Neural progenitor cell (in vitro differentiated cells): ENCODE measurements at regions not wholly inside any gene's neighbourhood (a gene's known extent, or its start where the extent isn't known, plus 50 kb on each side); places are given as distances from the start of the nearest gene placed in this dataset.

Experiments used
- DNase-seq: peaks from one replicate; pipeline ENCODE4 v3.0.0-alpha.2; 2016; ENCODE audit warnings: low spot score
- H2AFZ ChIP-seq: fragments of 200-600 bp; sonication (generic); replicated peaks from 2 replicates; pipeline ENCODE4 v1.6.1; 2016; ENCODE audit warnings: antibody characterized with exemption
- H3F3A ChIP-seq: fragments of 200-600 bp; sonication (generic); 2 replicates; pipeline ENCODE4 v1.6.1; 2016; ENCODE audit warnings: antibody characterized with exemption, low read depth
- H3K27ac ChIP-seq: fragments of 200-600 bp; sonication (generic); 2 replicates; pipeline ENCODE4 v1.5.1; 2016; ENCODE audit warnings: mild to moderate bottlenecking
- H3K27me3 ChIP-seq: fragments of 200-600 bp; sonication (generic); 2 replicates; pipeline ENCODE4 v1.6.1; 2016; ENCODE audit warnings: mild to moderate bottlenecking, moderate library complexity
- H3K36me3 ChIP-seq: fragments of 200-600 bp; sonication (generic); 2 replicates; pipeline ENCODE4 v1.5.1; 2016
- H3K4me1 ChIP-seq: fragments of 200-600 bp; sonication (generic); 2 replicates; pipeline ENCODE4 v1.6.1; 2016; ENCODE audit warnings: mixed run types
- H3K4me2 ChIP-seq: fragments of 200-600 bp; sonication (generic); 2 replicates; pipeline ENCODE4 v1.6.1; 2016
- H3K4me3 ChIP-seq: fragments of 200-600 bp; sonication (generic); 2 replicates; pipeline ENCODE4 v1.5.1; 2016
- H3K79me2 ChIP-seq: fragments of 200-600 bp; sonication (generic); 2 replicates; pipeline ENCODE4 v1.6.1; 2016; ENCODE audit warnings: low read depth
- H3K9ac ChIP-seq: fragments of 200-600 bp; sonication (generic); 2 replicates; pipeline ENCODE4 v1.6.1; 2016
- H3K9me3 ChIP-seq: fragments of 200-600 bp; sonication (generic); 2 replicates; pipeline ENCODE4 v1.5.1; 2016; ENCODE audit warnings: low read depth
- H4K20me1 ChIP-seq: fragments of 200-600 bp; sonication (generic); 2 replicates; pipeline ENCODE4 v1.6.1; 2016; ENCODE audit warnings: low read depth
- H3K27ac Mint-ChIP-seq: 3 replicates; pipeline ENCODE4 v1.8.0; 2021; ENCODE audit warnings: mixed read lengths
- H3K27me3 Mint-ChIP-seq: 2 replicates; pipeline ENCODE4 v1.8.0; 2022; ENCODE audit warnings: low read depth, mild to moderate bottlenecking, inconsistent platforms, moderate library complexity, mixed read lengths; ENCODE audit not compliant: insufficient read depth
- H3K36me3 Mint-ChIP-seq: 3 replicates; pipeline ENCODE4 v1.8.0; 2021; ENCODE audit warnings: mixed read lengths
- H3K4me1 Mint-ChIP-seq: 3 replicates; pipeline ENCODE4 v1.8.0; 2021; ENCODE audit warnings: mixed read lengths
- H3K4me3 Mint-ChIP-seq: 3 replicates; pipeline ENCODE4 v1.8.0; 2021; ENCODE audit warnings: mild to moderate bottlenecking, moderate library complexity, mixed read lengths
- H3K9me3 Mint-ChIP-seq: 3 replicates; pipeline ENCODE4 v1.8.0; 2020; ENCODE audit warnings: mixed read lengths
- CTCF ChIP-seq: fragments of 200-600 bp; sonication (generic); IDR thresholded peaks from 2 replicates; pipeline ENCODE4 v1.5.1; 2017; ENCODE audit warnings: antibody characterized with exemption, mild to moderate bottlenecking
- EZH2 ChIP-seq: fragments of 200-600 bp; sonication (generic); IDR thresholded peaks from 2 replicates; pipeline ENCODE4 v1.6.1; 2017; ENCODE audit warnings: antibody characterized with exemption, mild to moderate bottlenecking, moderate library complexity
- EZH2phosphoT487 ChIP-seq: fragments of 200-600 bp; sonication (generic); IDR thresholded peaks from 2 replicates; pipeline ENCODE4 v1.6.1; 2017; ENCODE audit warnings: antibody characterized with exemption

- H4K20me1 ChIP-seq, result no peaks in the 10 kb centered on the region
- H3K4me2 ChIP-seq, result no peak overlapping the region
- Mint-ChIP-seq H3K27me3 (peaks cover 10% of the 10 kb centered on the region), H3K4me1 (peaks cover 32% of the 10 kb centered on the region), H3K27ac (no peak overlapping the region), H3K9me3 (peaks cover 14% of the 10 kb centered on the region), H3K4me3 (no peak overlapping the region), H3K36me3 (no peaks in the 10 kb centered on the region)
- H3K79me2 ChIP-seq, result no peaks in the 10 kb centered on the region
- no peaks in the 10 kb centered on the region for H3K27me3 ChIP-seq
- H2AFZ ChIP-seq, result no peak overlapping the region
- H3K9me3 ChIP-seq, result no peaks in the 10 kb centered on the region
- no peaks in the 10 kb centered on the region for H3F3A ChIP-seq
- peaks cover 12% of the 10 kb centered on the region for H3K4me1 ChIP-seq
- H3K27ac ChIP-seq, result no peak overlapping the region
- H3K4me3 ChIP-seq, result no peak overlapping the region
- no peak for DNase-seq
- H3K9ac ChIP-seq, result no peak overlapping the region
- H3K36me3 ChIP-seq, result no peaks in the 10 kb centered on the region
- no peak for TF ChIP-seq EZH2
- TF ChIP-seq EZH2phosphoT487, result no peak
- TF ChIP-seq CTCF, result no peak
These were observed 299.0 kb downstream of the RPS24 start for GRCh38 chr10:78332657-78333056.

- no peak for DNase-seq
- H3K27ac ChIP-seq, result no peak overlapping the region
- no peaks in the 10 kb centered on the region for H3K27me3 ChIP-seq
- TF ChIP-seq EZH2phosphoT487 (no peak), EZH2 (no peak), CTCF (no peak)
- H3K27me3 Mint-ChIP-seq, result peaks cover 9% of the 10 kb centered on the region
- H3K36me3 Mint-ChIP-seq, result no peaks in the 10 kb centered on the region
- H3K9ac ChIP-seq, result no peak overlapping the region
- peaks cover 11% of the 10 kb centered on the region for H3K9me3 Mint-ChIP-seq
- H3K4me1 ChIP-seq, result peaks cover 12% of the 10 kb centered on the region
- H3K79me2 ChIP-seq, result no peaks in the 10 kb centered on the region
- peaks cover 32% of the 10 kb centered on the region for H3K4me1 Mint-ChIP-seq
- no peak overlapping the region for H3K4me2 ChIP-seq
- H4K20me1 ChIP-seq, result no peaks in the 10 kb centered on the region
- no peaks in the 10 kb centered on the region for H3K9me3 ChIP-seq
- no peak overlapping the region for H3K4me3 Mint-ChIP-seq
- no peak overlapping the region for H2AFZ ChIP-seq
- no peaks in the 10 kb centered on the region for H3K36me3 ChIP-seq
- H3K4me3 ChIP-seq, result no peak overlapping the region
- no peaks in the 10 kb centered on the region for H3F3A ChIP-seq
- H3K27ac Mint-ChIP-seq, result no peak overlapping the region
These were observed 299.9 kb downstream of the RPS24 start for GRCh38 chr10:78333362-78334143.

- H3K4me3 ChIP-seq, result no peak overlapping the region
- no peaks in the 10 kb centered on the region for H3K27me3 ChIP-seq
- H3K27ac ChIP-seq, result no peak overlapping the region
- no peak overlapping the region for H3K9ac ChIP-seq
- H3K4me2 ChIP-seq, result no peak overlapping the region
- H4K20me1 ChIP-seq, result no peaks in the 10 kb centered on the region
- H3K9me3 ChIP-seq, result no peaks in the 10 kb centered on the region
- peaks cover 19% of the 10 kb centered on the region for H3K4me1 ChIP-seq
- DNase-seq, result no peak
- no peak overlapping the region for H2AFZ ChIP-seq
- TF ChIP-seq EZH2, result no peak
- no peak for TF ChIP-seq CTCF
- TF ChIP-seq EZH2phosphoT487, result no peak
- H3F3A ChIP-seq, result no peaks in the 10 kb centered on the region
- H3K36me3 ChIP-seq, result no peaks in the 10 kb centered on the region
- H3K36me3 Mint-ChIP-seq, result no peaks in the 10 kb centered on the region
- H3K4me3 Mint-ChIP-seq, result no peak overlapping the region
- H3K9me3 Mint-ChIP-seq, result peaks cover 9% of the 10 kb centered on the region
- peaks cover 9% of the 10 kb centered on the region for H3K27me3 Mint-ChIP-seq
- peak overlapping the region; percentile 53 for H3K27ac Mint-ChIP-seq
- no peaks in the 10 kb centered on the region for H3K79me2 ChIP-seq
- peaks cover 34% of the 10 kb centered on the region for H3K4me1 Mint-ChIP-seq
These were observed 301.7 kb downstream of the RPS24 start for GRCh38 chr10:78335371-78335690.
